ENCODE measurements at regions not wholly inside any gene's neighbourhood (a gene's known extent, or its start where the extent isn't known, plus 50 kb on each side); places are given as distances from the start of the nearest gene placed in this dataset.

DNA sequence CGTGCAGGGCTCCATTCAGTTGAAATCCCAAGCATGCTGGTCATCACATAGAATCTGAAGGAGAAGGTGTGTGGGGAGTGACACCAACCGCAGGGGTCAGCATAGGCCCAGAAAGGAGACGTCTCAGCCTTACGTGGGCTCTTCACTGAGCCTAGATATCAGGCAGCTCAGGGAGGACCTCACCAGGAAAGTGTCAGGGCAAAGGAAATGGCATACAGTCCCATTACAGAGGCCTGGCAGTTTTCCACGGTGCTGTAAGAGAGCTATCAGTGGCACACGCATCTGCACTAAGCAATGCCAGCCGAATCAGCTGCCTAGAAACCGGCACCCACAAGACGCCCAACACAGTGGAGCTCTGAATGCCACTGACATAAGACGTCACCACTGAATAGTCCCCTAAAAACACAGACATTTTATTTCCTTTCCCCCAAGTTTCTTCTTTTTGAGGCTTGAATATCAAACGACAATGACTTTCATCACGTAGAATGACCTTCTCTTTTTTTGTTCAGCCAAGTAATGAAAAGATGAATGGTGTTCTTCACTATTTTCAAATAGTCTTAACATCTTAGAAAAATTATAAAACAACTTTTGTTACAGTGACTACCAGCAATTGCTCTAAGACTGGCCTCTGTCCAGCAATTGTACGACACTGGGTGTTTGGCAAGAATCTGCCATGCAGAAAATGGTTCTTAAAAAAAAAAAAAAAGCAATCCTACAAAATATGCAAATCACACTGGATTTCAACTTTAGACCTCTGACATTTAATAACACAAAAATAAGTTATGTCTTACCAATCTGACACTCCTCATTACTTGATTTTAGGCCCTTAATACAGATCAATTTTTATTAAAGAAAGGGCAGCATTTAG is 88.9 kb upstream of the FOXQ1 start:
- TF ChIP-seq ZNF510 (tag by site-specific recombination; IDR thresholded peaks at IDR 0.05; ENCODE audit: insufficient replicate concordance) (no peak), ZNF155 (tag by site-specific recombination; IDR thresholded peaks at IDR 0.05) (no peak), ZBTB21 (tag by site-specific recombination; IDR thresholded peaks at IDR 0.05) (no peak), MEIS1 (CRISPR knock-in tag; IDR thresholded peaks at IDR 0.05; ENCODE audit: borderline replicate concordance) (no peak), ZBTB20 (tag by site-specific recombination; IDR thresholded peaks at IDR 0.05) (no peak), MYNN (tag by site-specific recombination; IDR thresholded peaks at IDR 0.05; ENCODE audit: borderline replicate concordance) (no peak), SP2 (tag by site-specific recombination; IDR thresholded peaks at IDR 0.05) (no peak), ZNF2 (tag by site-specific recombination; IDR thresholded peaks at IDR 0.05) (no peak)
- TF ChIP-seq, protein P1, sequence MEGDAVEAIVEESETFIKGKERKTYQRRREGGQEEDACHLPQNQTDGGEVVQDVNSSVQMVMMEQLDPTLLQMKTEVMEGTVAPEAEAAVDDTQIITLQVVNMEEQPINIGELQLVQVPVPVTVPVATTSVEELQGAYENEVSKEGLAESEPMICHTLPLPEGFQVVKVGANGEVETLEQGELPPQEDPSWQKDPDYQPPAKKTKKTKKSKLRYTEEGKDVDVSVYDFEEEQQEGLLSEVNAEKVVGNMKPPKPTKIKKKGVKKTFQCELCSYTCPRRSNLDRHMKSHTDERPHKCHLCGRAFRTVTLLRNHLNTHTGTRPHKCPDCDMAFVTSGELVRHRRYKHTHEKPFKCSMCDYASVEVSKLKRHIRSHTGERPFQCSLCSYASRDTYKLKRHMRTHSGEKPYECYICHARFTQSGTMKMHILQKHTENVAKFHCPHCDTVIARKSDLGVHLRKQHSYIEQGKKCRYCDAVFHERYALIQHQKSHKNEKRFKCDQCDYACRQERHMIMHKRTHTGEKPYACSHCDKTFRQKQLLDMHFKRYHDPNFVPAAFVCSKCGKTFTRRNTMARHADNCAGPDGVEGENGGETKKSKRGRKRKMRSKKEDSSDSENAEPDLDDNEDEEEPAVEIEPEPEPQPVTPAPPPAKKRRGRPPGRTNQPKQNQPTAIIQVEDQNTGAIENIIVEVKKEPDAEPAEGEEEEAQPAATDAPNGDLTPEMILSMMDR (tag by site-specific recombination; IDR thresholded peaks at IDR 0.05): no peak
- TF ChIP-seq, protein P2, sequence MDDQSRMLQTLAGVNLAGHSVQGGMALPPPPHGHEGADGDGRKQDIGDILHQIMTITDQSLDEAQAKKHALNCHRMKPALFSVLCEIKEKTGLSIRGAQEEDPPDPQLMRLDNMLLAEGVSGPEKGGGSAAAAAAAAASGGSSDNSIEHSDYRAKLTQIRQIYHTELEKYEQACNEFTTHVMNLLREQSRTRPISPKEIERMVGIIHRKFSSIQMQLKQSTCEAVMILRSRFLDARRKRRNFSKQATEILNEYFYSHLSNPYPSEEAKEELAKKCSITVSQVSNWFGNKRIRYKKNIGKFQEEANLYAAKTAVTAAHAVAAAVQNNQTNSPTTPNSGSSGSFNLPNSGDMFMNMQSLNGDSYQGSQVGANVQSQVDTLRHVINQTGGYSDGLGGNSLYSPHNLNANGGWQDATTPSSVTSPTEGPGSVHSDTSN (CRISPR knock-in tag; IDR thresholded peaks at IDR 0.05): no peak
- TF ChIP-seq, protein P3, sequence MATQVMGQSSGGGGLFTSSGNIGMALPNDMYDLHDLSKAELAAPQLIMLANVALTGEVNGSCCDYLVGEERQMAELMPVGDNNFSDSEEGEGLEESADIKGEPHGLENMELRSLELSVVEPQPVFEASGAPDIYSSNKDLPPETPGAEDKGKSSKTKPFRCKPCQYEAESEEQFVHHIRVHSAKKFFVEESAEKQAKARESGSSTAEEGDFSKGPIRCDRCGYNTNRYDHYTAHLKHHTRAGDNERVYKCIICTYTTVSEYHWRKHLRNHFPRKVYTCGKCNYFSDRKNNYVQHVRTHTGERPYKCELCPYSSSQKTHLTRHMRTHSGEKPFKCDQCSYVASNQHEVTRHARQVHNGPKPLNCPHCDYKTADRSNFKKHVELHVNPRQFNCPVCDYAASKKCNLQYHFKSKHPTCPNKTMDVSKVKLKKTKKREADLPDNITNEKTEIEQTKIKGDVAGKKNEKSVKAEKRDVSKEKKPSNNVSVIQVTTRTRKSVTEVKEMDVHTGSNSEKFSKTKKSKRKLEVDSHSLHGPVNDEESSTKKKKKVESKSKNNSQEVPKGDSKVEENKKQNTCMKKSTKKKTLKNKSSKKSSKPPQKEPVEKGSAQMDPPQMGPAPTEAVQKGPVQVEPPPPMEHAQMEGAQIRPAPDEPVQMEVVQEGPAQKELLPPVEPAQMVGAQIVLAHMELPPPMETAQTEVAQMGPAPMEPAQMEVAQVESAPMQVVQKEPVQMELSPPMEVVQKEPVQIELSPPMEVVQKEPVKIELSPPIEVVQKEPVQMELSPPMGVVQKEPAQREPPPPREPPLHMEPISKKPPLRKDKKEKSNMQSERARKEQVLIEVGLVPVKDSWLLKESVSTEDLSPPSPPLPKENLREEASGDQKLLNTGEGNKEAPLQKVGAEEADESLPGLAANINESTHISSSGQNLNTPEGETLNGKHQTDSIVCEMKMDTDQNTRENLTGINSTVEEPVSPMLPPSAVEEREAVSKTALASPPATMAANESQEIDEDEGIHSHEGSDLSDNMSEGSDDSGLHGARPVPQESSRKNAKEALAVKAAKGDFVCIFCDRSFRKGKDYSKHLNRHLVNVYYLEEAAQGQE (tag by site-specific recombination; IDR thresholded peaks at IDR 0.05): no peak
